SIG-M5 (cell line): ENCODE measurements at regions not wholly inside any gene's neighbourhood (a gene's known extent, or its start where the extent isn't known, plus 50 kb on each side); places are given as distances from the start of the nearest gene placed in this dataset.

ENCODE experiments used
- DNase-seq: peaks from one replicate; lab custom pipeline; 2025; lab: John Stamatoyannopoulos, UW

DNA sequence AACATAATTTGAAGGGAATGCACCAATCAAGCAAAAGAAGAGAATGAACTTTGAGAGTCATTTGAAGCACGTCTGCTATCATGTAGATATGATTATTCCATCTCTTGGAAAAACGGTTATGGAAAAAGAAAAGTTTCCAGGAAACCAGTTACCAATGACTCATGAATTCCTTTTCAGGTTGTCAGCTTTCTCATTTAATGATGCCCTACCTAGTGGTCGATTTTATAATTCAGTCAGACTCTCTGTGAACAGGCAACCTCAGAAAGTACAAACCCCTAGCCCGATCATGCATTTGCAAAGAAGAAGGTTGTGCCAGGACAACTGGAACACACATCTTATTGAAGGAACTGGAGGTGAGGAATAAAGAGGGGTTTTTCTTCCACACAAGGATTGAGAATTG is 355.1 kb upstream of the GRIA1 start:
- DNase-seq = no peak

DNA sequence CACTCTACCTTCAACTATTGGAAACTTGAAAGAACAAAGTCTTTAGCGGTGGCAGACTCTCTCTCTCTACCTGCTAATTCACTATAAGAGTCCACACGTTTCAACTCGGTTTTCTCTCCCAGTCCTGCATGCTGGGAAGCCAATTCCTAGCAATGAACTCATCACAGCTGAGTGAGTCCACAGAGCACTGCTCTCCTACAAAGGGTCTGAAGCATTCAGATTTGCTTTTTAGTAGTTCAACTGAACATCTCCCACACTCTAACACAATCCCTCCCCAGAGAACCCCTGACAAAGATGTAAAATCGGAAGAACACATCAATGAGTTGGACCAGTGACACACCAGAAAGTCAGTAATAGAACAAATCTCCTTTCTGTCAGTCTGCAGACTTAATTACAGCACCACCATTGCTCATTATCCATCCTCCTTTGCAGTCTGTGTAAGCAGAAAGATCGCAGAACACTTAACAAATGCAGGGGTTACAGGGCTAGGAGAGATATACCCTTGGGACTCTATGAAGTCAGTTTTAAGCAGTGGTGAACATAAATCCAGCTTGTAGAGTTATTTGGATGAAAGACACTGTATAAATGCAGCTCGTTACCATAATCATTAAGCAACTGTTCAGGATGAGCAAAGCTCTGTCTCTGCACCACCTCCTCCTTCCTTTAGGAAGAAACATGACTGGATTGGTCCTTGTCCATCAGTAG is 353.4 kb upstream of the GRIA1 start:
- DNase-seq = no peak

DNA sequence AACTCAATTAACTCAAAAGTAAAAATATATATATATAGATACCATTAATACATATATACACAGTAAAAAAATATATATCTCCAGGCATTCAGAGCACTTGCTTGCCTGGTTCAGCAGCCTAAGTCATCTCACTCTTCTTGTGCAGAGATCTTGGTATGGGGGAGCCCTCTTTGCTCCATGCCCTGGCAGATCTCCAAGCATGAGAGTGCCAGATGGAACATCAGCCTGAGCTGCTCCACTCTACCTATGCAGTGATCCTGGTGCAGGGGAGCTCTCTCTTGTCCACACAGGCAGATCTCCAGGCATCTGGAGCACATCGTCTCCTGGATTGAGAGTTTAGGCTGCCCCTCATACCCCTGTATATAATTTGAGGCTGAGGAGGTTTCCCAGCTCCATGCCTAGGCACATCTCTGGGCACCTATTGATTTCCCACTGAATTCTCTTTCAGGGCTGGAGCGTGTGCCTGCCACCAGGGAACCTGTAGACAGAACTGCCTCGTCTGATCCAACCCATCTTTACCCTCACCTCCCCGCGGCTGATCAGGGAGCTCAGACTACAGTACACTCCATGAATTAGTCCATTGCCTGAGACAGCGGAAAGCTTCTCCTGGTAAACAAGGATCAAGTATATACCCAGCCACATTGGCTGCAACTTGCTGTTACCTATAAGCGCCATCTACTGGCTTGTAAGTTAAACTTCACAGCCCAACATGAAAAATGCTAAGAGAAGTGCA is 342.4 kb upstream of the GRIA1 start:
- no peak for DNase-seq

DNA sequence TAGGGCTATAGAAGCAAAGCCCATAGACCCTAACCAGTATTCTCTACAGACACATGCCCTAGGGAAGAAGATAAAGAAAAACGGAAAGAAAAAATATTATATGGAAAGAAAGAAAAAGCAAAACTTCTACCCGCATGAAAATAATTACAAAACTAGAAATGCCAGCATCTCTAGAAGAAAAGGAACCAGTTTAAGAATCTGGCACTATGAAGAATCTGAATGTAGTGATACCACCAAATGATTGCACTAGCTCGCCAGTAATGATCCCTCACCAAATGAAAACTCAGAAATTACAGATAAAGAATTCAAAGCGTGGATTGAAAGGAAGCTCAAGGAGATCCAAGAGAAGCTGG is 341.9 kb upstream of the GRIA1 start:
- DNase-seq = no peak

DNA sequence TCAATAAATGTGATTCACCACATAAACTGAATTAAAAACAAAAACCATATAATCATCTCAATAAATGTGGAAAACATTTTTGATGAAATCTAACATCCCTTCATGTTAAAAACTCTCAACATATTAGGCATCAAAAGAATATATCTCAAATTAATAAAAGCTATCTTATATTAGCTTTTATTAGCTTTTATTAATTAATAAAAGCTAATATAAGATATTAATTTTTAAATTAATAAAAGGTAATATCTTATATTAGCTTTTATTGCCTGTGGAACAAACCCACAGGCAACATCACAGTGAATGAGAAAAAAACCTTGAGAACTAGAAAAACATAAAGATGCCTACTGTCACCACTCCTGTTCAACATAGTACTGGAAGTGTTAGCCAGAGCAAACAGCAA is 338.9 kb upstream of the GRIA1 start:
- DNase-seq = no peak

DNA sequence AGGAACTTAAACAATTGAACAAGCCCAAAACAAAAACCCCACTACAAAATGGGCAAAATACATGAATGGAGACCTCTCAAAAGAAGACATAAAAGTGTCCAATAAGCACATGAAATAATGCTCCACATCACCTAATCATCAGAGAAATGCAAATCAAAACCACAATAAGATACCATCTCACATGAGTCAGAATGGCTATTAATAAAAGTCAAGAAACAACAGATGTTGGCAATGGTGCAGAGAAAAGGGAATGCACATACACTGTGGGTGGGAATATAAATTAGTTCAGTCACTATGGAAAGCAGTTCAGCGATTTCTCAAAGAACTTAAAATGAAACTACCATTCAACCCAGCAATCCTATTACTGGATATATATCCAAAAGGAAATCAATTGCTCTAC is 337.4 kb upstream of the GRIA1 start:
- DNase-seq = no peak

DNA sequence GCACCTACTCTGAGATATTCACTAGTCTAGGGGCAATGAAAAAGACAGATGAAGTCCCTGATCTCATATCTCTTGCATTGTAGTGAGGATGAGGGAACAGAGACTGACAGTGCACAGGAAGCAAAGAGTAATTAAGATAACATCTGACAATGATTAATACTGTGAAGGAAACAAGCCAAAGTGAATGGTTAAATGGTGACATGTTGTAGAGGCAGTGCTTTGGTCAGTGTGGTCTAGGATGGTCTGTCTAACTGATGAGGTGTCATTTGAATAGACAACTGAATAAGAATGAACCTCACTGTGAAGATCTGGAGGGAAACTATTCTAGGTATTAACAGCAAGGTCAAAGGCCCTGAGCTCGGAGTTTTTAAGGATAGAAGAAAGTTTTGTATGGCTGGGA is 333.3 kb upstream of the GRIA1 start:
- no peak for DNase-seq

DNA sequence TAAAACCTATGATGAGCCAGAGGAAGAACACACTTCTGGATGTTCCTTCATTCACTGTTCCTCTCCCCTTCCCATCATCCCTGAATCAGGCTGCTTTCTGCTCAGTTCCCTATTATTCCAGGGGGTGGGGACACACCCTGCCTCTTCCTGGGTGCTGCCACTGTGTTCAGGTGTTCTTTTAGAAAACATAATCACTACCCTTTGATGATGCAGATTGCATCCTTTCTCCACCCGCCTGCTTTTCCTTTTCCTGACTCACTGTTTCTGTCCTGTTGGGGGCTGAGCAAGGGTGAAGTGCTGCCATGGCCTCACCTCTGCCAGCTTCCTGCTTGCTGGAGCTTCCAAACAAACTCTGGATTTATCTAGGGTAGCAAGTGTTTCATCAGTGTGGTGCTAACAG is 331.9 kb upstream of the GRIA1 start:
- no peak for DNase-seq

DNA sequence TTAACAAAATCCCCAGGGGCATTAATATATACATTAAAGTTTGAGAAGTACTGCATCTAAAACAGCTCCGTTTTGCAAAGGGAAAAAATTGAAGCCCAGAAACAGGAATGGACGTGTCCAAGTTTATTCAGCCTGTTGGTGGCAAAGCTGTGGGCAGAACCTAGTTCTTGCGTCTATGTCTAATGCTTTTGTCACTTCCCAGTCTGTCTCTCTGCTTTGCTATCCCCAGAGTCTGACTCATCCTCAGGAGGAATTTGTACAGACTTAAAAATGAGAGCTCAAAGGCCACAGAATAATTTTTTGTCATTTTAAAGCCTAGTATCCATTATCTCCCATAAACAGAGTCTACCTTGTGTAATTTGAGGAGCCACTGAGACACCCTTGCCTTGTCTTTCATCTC is 330.9 kb upstream of the GRIA1 start:
- DNase-seq = no peak

DNA sequence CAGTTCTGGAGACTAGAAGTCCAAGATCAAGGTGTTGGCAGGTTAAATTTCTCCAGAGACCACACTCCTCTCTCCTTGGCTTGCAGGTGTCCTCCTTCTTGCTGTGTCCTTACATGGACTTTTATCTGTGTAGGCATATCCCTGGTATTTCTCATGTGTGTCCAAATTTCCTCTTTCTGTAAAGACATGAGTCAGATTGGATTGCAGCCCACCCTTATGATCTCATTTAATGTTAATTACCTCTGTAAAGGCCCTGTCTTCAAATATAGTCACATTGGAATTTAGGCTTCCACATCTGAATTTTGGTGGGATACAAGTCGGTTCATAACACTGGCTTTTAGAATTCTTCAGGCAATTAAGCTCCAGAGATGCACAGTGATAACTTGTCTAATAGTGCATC is 322.2 kb upstream of the GRIA1 start:
- DNase-seq = no peak

DNA sequence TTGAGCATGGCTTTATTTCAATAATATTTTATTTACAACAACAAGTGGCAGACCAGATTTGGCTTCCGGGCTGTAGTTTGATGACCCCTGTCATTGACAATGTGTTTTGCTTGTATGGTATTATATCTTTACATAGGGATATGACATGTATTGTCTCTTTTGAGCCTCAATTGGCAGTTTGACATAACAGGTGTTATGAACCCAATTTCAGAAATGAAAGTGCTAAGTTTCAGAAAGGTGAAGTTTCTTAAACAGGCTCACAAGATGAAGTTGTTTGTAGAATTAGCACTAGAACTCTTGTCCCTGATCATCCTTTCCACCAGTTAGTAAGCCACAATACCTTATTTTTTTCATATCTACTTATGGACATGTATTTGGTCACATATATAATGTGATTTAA is 303.0 kb upstream of the GRIA1 start:
- no peak for DNase-seq

DNA sequence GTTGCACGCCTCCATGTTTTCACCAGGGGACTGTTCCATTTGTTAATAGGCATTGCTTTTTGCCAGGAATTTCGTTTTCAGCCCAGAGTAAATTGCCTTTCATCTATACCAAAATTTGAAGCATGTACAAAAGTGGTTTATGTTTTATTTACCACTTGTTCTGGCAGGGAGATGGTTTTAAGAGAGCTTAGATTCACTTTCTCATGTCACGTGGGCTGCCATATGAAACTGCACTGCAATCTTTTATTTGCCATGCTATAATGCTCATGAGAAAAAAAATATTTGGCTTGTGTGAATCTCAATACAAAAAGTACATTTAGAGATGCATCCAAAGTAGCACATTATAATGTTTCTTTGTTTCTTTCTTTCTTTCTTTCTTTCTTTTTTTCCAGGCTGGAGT is 284.1 kb upstream of the GRIA1 start:
- no peak for DNase-seq

DNA sequence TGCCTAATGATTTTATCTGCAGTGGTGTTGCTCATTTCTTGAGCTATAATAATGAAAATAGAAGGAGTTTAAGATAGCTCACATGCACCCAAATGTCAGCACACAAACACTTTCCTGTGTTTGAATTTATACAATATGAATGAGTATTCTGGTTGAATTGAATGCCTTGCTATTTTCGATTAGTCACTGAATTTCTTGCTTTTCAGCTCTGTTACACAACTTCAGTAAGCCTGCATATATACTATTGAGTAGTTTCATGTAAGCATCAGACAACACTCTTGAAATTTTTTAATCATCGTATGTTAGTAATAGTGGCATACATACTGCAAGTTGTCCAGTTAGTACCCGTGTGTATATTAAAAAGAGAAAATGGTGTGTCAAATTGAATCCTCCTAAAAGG is 281.5 kb upstream of the GRIA1 start:
- DNase-seq = no peak

DNA sequence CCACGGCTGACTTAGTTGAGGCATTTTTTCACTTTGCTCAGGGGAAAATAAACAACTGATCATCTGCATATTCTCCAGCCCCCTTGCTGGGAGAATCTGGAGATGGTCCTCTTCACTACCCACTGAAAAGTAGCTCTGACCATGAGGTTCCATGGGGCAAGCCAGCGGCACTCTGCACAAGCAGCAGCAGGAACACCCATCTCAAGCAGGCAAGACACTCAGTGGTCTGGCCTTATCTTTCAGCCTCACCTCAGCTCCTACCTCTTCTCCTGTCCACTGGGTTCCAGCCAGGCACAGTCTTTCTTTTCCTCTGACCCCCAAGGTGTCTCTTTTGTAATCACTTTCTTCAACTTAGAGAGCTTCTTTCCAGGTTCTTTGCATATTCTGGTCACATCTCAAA is 280.8 kb upstream of the GRIA1 start:
- DNase-seq = no peak

DNA sequence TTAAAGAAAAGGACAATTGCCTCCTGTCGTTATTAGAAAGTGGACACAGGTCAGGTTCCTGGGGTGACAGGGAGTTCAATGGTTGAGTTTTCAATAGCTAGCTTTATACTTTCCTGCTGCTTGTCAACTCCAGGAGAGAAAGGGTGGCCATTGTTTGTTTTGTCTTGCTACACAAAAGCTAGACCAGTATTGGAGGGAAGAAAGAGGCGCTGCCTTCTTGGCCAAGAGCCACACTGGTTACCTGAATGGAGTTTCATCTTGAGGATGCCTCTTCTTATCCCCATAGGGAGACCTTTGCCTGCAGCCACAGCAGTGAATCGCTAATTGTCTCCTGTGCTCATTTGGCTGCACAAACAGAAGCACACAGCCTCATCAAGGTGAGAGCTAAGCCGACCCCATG is 279.4 kb upstream of the GRIA1 start:
- DNase-seq = no peak

DNA sequence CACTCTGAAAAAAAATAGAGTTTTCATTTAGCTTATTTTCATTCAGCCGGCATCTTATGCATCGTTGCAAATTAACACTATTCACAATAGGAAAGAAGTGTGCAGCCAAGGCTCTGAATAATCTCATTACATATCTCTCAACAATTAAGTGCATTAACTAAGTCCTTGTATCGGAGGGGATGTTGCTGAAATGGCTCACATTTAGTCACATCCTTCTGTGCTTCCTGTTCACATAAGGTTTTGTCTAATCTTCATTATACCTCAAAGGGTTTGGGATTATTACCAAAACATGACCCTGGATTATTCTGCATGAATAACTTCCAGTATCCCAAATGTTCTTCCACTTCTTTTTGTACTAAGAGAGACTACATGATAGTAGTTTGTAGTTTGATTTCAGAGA is 278.0 kb upstream of the GRIA1 start:
- no peak for DNase-seq

DNA sequence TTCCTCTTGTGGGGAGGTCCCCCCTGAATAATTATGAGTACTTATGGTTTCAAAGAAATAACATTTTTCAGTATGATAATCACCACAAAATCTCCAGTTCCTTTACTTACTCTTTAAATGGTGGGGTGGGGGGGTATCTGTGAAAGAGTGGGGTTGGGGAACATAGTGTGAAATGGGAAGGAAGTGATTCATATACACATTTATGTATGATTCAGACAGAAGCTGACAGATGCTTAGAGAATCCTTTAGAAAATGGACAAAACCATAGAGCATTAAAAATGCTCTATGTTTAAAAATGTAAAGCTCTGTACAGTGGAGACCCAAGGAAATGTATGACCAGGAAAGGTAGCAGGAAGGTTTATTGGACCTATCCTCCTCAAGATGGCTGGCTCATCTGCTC is 267.5 kb upstream of the GRIA1 start:
- DNase-seq = no peak

DNA sequence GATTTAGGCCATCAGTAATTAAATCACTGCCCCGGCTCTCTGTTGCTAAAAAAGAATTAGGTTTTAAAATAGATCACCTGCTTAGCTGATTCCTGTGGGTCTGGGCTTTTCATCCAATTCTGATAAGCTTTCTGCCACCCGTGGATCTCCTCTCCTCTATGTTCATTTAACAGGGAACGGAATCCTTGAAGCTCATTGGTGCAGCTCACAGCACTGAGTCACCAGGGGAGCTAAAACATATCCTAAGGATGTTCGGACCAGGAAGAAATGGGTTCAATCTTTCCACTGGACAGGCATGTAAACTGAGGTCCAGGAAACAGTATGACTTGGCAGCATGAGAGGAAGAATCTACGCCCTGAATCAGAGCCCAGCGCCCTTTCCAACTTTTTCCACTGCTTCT is 267.1 kb upstream of the GRIA1 start:
- no peak for DNase-seq

DNA sequence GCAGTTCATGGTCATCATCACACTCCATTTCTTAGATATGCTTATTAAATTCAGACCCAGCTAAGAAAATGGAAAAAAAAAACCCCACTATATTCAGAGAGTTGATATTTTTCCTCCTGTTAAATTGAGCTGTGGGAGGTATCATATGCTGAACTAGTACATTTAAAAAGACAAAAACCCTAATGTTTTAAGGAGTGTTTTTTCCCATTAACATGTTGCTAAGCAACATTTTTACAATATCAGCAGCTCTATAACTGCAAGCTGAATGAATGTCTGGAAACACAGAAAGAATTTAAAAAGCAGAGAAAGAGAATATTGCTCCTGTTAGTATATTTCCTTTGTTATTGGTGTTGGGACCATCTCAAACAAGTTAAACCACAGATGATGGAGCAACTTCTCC is 265.8 kb upstream of the GRIA1 start:
- DNase-seq = no peak

DNA sequence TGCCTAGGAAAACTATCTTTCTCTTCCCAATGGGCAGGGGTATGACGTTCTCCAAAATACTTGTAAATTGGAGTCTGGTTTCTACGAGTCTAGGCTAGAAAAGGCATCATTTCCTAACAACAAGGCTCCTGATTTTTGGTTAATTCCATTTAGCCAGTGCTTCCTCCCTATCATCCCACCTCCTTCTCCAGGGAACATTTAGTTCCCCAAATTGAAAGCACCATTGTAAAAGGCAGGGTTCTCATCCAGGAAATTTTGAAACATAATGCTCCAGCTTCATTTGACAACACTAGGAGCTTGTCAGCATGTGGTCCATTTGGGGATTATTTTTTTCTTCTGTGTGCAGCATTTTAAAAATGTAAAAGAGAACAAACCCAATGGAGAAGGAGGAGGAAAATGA is 256.5 kb upstream of the GRIA1 start:
- no peak for DNase-seq

DNA sequence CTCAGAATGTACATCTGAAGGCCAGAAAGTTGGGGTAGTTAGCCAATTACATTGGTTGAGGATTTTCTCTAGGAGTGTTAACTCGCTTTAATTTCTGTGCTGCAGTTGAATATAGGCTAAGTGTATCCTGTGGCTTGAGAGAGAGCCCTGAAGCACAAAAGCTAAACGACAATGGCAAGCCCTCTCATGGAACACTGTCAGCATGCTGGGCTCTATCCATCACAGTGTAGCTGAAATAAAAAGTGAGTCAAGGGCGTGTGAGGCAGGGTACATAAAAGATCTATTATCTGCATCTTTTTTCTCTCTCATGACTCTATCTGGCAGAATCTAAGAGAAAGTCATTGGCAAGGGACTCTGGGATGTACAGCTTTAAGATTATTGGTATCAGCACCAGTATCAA is 254.2 kb upstream of the GRIA1 start:
- no peak for DNase-seq

DNA sequence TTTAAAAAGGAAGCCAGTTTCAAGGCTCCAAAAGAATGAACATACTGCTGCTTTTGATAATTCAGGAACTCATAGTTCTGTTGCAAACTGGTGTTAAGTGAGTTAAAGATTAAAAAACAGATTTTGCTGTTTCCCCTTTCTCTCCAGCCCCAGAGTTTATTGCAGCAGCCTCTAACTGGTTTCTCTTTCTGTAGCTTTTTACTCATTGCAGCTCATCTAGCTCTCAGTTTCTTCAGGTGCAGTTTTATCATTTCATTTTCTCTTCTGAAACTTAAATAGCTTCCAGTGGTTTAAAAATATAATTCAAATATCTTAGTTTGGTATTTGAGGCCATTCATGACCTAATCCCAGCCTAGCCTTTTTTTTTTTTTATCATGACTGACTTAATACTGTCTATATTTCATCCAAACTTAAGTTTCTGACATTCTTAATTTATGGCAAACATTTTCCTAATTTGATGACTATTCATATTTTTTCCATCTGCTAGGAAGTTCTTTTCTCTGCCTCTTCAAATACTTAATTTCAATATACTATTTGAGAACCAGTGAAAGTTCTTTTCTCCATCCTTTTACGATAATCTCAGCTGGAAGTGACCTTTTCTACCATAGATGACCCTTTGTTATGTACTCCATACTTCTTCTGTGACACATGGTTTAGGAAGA is 252.7 kb upstream of the GRIA1 start:
- DNase-seq = no peak

DNA sequence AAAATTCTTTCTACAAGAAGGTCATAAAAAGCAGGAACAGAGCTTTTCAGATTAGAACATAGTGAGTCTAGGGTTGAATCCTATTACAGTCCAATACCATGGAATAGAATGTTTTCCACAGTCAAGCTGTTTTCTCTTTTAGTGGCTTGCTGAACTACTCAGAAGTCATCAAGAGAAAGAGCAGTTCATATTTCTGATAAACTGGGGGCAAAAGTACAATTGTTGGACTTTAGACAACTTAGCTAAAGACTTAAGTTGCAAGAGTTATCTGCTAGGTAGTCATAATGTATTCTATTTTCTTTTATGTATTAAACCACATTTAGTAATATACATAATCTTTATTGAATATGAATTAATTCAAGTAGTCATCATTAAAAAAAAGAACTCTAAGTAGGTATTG is 233.1 kb upstream of the GRIA1 start:
- no peak for DNase-seq

DNA sequence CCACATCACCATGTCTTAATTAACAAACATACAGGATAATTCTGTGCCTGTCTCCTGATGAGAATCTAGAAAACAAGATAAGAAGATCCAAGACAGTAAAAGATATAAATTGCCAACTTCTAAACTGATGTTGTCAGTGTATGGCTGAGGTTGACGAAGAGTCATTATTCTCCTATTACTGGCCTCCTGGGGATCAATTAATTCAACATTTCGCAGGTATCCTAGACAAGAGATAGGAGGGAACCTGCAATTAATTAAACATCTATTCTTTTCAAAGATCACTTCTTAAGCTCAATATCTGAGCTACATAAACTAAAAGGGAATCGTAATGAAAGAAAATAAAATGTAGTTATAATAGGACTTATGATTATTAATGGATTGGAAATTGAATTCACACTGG is 232.0 kb upstream of the GRIA1 start:
- DNase-seq = no peak
